VCaP (cell line): ENCODE measurements at regions not wholly inside any gene's neighbourhood (a gene's known extent, or its start where the extent isn't known, plus 50 kb on each side); places are given as distances from the start of the nearest gene placed in this dataset.

Experiments
- H3K27ac ChIP-seq: fragments of 450-650 bp; 2 replicates; pipeline ENCODE4 v1.5.1; 2017
- TF ChIP-seq, protein P1 (sequence below): fragments of 450-650 bp; conservative IDR thresholded peaks from 2 replicates; pipeline ENCODE4 v1.5.1; 2017; ENCODE audit warnings: mild to moderate bottlenecking, moderate library complexity

DNA sequence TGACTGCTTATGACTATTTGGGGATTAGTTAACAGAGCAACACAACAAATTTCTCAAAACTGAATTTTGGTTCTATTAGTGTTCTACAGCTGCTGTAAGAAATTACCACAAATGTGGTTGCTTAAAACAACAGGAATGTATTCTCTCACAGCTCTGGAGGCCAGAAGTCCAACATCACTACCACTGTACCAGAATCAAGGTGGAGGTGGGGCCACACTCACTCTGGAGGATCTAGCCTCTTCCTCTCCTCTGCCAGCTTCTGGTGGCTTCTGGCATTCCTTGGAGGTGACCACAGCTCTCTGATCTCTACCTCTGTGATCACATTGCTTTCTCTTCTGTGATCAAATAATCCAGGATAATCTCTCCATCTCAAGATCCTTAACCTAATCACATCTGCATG is 194.7 kb upstream of the BMPER start:
- TF ChIP-seq, protein P1, sequence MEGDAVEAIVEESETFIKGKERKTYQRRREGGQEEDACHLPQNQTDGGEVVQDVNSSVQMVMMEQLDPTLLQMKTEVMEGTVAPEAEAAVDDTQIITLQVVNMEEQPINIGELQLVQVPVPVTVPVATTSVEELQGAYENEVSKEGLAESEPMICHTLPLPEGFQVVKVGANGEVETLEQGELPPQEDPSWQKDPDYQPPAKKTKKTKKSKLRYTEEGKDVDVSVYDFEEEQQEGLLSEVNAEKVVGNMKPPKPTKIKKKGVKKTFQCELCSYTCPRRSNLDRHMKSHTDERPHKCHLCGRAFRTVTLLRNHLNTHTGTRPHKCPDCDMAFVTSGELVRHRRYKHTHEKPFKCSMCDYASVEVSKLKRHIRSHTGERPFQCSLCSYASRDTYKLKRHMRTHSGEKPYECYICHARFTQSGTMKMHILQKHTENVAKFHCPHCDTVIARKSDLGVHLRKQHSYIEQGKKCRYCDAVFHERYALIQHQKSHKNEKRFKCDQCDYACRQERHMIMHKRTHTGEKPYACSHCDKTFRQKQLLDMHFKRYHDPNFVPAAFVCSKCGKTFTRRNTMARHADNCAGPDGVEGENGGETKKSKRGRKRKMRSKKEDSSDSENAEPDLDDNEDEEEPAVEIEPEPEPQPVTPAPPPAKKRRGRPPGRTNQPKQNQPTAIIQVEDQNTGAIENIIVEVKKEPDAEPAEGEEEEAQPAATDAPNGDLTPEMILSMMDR: no peak
- no peak overlapping the region for H3K27ac ChIP-seq

GRCh38 chr7:33711231-33712019 is 193.9 kb upstream of the BMPER start:
- TF ChIP-seq, protein P1: no peak
- H3K27ac ChIP-seq: no peak overlapping the region

- TF ChIP-seq, protein P1: no peak
- H3K27ac ChIP-seq: no peak overlapping the region
Measured at GRCh38 chr7:33712020-33712414, 193.3 kb upstream of the BMPER start.

- TF ChIP-seq, protein P1: no peak
- no peak overlapping the region for H3K27ac ChIP-seq
Measured at GRCh38 chr7:33714208-33714607, 191.1 kb upstream of the BMPER start.

- TF ChIP-seq, protein P1: peak; percentile 84
- no peak overlapping the region for H3K27ac ChIP-seq
Measured at GRCh38 chr7:33716581-33717477, 188.5 kb upstream of the BMPER start.

DNA sequence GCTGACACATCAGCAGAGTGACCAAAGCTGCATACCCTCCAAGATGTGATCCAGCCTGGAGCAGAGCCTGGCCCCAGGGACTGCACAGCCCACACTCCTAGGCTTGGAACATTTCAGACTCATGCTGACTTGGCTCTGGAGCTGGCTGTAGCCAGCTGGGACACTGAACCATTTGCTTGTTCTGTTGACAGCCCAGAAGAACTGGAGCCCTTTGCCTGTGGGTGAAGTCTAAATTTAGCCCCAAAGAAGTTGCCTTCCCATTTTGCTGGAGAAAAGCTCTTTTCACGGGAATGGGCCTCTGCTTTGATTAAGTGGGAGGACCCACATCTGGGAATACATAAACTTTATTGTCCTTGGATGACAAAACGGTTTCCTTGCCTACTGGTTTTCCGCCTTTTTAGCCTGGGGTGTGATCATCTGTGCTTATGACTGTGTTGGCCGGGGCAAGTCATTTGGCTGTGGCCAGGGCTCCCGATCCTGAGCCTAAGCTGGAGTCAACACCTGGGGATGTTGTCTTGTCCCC is 186.2 kb upstream of the BMPER start:
- H3K27ac ChIP-seq: no peak overlapping the region
- TF ChIP-seq, protein P1: no peak

- TF ChIP-seq, protein P1: no peak
- H3K27ac ChIP-seq: no peak overlapping the region
Measured at GRCh38 chr7:33720139-33720538, 185.2 kb upstream of the BMPER start.
